GM12875 (cell line): ENCODE measurements at regions not wholly inside any gene's neighbourhood (a gene's known extent, or its start where the extent isn't known, plus 50 kb on each side); places are given as distances from the start of the nearest gene placed in this dataset.

Experiments
- H3K4me3 ChIP-seq: one replicate; pipeline ENCODE4 v1.5.1; 2011; ENCODE audit warnings: low read depth, low read length, control low read depth
- CTCF ChIP-seq: IDR thresholded peaks from 2 replicates; pipeline ENCODE4 v1.5.1; 2011; ENCODE audit warnings: low read depth, mild to moderate bottlenecking, control low read depth, inconsistent platforms, low read length, moderate library complexity, borderline replicate concordance; ENCODE audit not compliant: insufficient read depth

- TF ChIP-seq CTCF = no peak
- no peak overlapping the region for H3K4me3 ChIP-seq
Measured at GRCh38 chr5:40033411-40033810, 608.6 kb upstream of the DAB2 start.

- no peak overlapping the region for H3K4me3 ChIP-seq
- TF ChIP-seq CTCF = no peak
Measured at GRCh38 chr5:40033009-40033408, 608.2 kb upstream of the DAB2 start.

GRCh38 chr5:40030661-40031060 lies 605.9 kb upstream of the DAB2 start:
- no peak for TF ChIP-seq CTCF

GRCh38 chr5:40029711-40030495 lies 605.1 kb upstream of the DAB2 start:
- no peak overlapping the region for H3K4me3 ChIP-seq
- no peak for TF ChIP-seq CTCF

More at GRCh38 chr5:40030661-40031060, 605.9 kb upstream of the DAB2 start:
- H3K4me3 ChIP-seq = no peak overlapping the region

GRCh38 chr5:40027400-40027799 lies 602.6 kb upstream of the DAB2 start:
- TF ChIP-seq CTCF = no peak
- no peak overlapping the region for H3K4me3 ChIP-seq

- TF ChIP-seq CTCF = no peak
Measured at GRCh38 chr5:40025586-40025985, 600.8 kb upstream of the DAB2 start.

GRCh38 chr5:40022057-40022456 lies 597.3 kb upstream of the DAB2 start:
- TF ChIP-seq CTCF = no peak
- no peak overlapping the region for H3K4me3 ChIP-seq

More at GRCh38 chr5:40025586-40025985, 600.8 kb upstream of the DAB2 start:
- no peak overlapping the region for H3K4me3 ChIP-seq
